ENCODE measurements at regions not wholly inside any gene's neighbourhood (a gene's known extent, or its start where the extent isn't known, plus 50 kb on each side); places are given as distances from the start of the nearest gene placed in this dataset.
"Not testable (repeated sequence)": the region's sequence is repeated elsewhere in the genome, so short reads cannot be mapped to it uniquely, and the experiment has no call there.

GRCh38 chr19:30265918-30266317 lies 106.3 kb upstream of the ZNF536 start:
- TF ChIP-seq CTCF (IDR thresholded peaks at IDR 0.05); POLR2AphosphoS5 (IDR thresholded peaks at IDR 0.05; ENCODE audit: insufficient read depth in 1 of 2, low read depth in 1 of 2): not testable (repeated sequence)
